ENCODE measurements at regions not wholly inside any gene's neighbourhood (a gene's known extent, or its start where the extent isn't known, plus 50 kb on each side); places are given as distances from the start of the nearest gene placed in this dataset.

GRCh38 chr6:163739966-163740365, 325.4 kb downstream of the QKI start:
- no peak for DNase-seq (ENCODE audit: low spot score)
- 4% methylated on average over 4 of the region's 4 CpGs for WGBS (ENCODE audit: low lambda C conversion rate)
- ChIA-PET POLR2A (no interaction called here), CTCF (ENCODE audit: low intra/inter-chr PET ratio, low total read pairs) (no interaction called here)
- H3K27ac ChIP-seq (ENCODE audit: extremely low read length, insufficient read depth, low read length) = no peak overlapping the region
- no peaks in the 10 kb centered on the region for H3K4me1 ChIP-seq (ENCODE audit: insufficient read depth, low read length)
- no peaks in the 10 kb centered on the region for H3K36me3 ChIP-seq (replicated peaks in 1 of 2; ENCODE audit: control insufficient read depth in 1 of 2, insufficient read depth in 2 of 2, low read length in 2 of 2)
- H3K9ac ChIP-seq (ENCODE audit: insufficient read depth, low read depth, low read length) = no peak overlapping the region
- ATAC-seq = no peak
- no peak overlapping the region for H3K4me3 ChIP-seq (replicated peaks in 1 of 3; ENCODE audit: insufficient read depth in 1 of 3, low read depth in 2 of 3, low read length in 3 of 3)
- no peaks in the 10 kb centered on the region for H4K20me1 ChIP-seq (ENCODE audit: insufficient read depth, low read length)
- no peaks in the 10 kb centered on the region for H3K9me3 ChIP-seq (ENCODE audit: low read length)
- no peaks in the 10 kb centered on the region for H3K79me2 ChIP-seq (ENCODE audit: insufficient read depth, low read length)
- FAIRE-seq = no peak
- H3K4me2 ChIP-seq (ENCODE audit: low read depth, low read length) = no peak overlapping the region
- peaks cover 0 to 24% of the 10 kb centered on the region in 2 experiments; a peak in 3 of 5 replicates for H3K27me3 ChIP-seq (ENCODE audit: control insufficient read depth in 1 of 2, insufficient read depth in 2 of 2, low read length in 2 of 2)
- H2AFZ ChIP-seq (ENCODE audit: low read length) = no peak overlapping the region
- intact Hi-C loops (cut with micrococcal nuclease; ENCODE audit: unreplicated experiment) = no loop called here
- TF ChIP-seq ZNF747 (CRISPR knock-in tag; IDR thresholded peaks at IDR 0.05; ENCODE audit: borderline replicate concordance) (no peak), DZIP1 (CRISPR knock-in tag; IDR thresholded peaks at IDR 0.05) (no peak), MBNL3 (CRISPR knock-in tag; conservative IDR thresholded peaks at IDR 0.05) (no peak), PBX3 (CRISPR knock-in tag; IDR thresholded peaks at IDR 0.05; ENCODE audit: borderline replicate concordance) (no peak), HOMEZ (CRISPR knock-in tag; IDR thresholded peaks at IDR 0.05; ENCODE audit: low read depth) (no peak), TFE3 (CRISPR knock-in tag; IDR thresholded peaks at IDR 0.05) (no peak), ZBTB38 (CRISPR knock-in tag; IDR thresholded peaks at IDR 0.05) (no peak), CBX2 (IDR thresholded peaks at IDR 0.05; ENCODE audit: low read depth, low read length) (no peak), CBX2 (CRISPR knock-in tag; IDR thresholded peaks at IDR 0.05; ENCODE audit: low read depth) (no peak), NRL (CRISPR knock-in tag; IDR thresholded peaks at IDR 0.05; ENCODE audit: borderline replicate concordance) (no peak), MAFG (CRISPR knock-in tag; IDR thresholded peaks at IDR 0.05) (no peak), NBN (conservative IDR thresholded peaks at IDR 0.05) (no peak)
- in situ Hi-C loops (cut with HindIII; ENCODE audit: extremely low pct_ligation_motif_present, low pct_unique_long_range_greater_than_20kb) = no loop called here
- BruUV-seq (replicated peaks) = no TSS peak

Measured in HepG2 (cell line).